Activated naive CD8-positive, alpha-beta T cell (primary cell): ENCODE measurements at regions not wholly inside any gene's neighbourhood (a gene's known extent, or its start where the extent isn't known, plus 50 kb on each side); places are given as distances from the start of the nearest gene placed in this dataset.
"Not testable (repeated sequence)": the region's sequence is repeated elsewhere in the genome, so short reads cannot be mapped to it uniquely, and the experiment has no call there.

Experiments used
- H3K27ac Mint-ChIP-seq: one replicate; pipeline ENCODE4 v1.8.0; 2021; ENCODE audit warnings: mixed read lengths
- H3K27me3 Mint-ChIP-seq: one replicate; pipeline ENCODE4 v1.8.0; 2021; ENCODE audit warnings: mixed read lengths
- H3K36me3 Mint-ChIP-seq: one replicate; pipeline ENCODE4 v1.8.0; 2021; ENCODE audit warnings: mixed read lengths
- H3K4me1 Mint-ChIP-seq: one replicate; pipeline ENCODE4 v1.8.0; 2021; ENCODE audit warnings: low read depth, mixed read lengths
- H3K4me3 Mint-ChIP-seq: one replicate; pipeline ENCODE4 v1.8.0; 2021; ENCODE audit warnings: mild to moderate bottlenecking, mixed read lengths
- H3K9me3 Mint-ChIP-seq: one replicate; pipeline ENCODE4 v1.8.0; 2021; ENCODE audit warnings: low read depth, mixed read lengths

DNA sequence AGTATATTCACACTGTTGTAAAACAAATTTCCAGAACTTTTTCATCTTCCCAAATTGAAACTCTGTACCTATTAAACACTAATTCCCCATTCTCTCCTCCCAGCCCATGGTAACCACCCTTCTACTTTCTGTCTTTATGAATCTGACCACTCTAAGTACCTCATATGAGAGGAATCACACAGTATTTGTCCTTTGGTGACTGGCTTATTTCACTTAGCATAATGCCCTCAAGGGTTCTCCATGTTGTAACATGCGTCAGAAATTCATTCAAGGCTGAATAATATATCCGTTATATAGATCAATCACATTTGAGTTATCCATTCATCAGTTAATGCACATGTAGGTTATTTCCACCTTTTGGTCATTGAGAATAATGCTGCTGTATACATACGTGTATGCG is 162.2 kb downstream of the GOSR1 start:
- H3K9me3 Mint-ChIP-seq, H3K27me3 Mint-ChIP-seq, H3K36me3 Mint-ChIP-seq, H3K4me1 Mint-ChIP-seq, H3K27ac Mint-ChIP-seq, H3K4me3 Mint-ChIP-seq: not testable (repeated sequence)

- H3K9me3 Mint-ChIP-seq, H3K36me3 Mint-ChIP-seq, H3K4me3 Mint-ChIP-seq, H3K27ac Mint-ChIP-seq, H3K27me3 Mint-ChIP-seq, H3K4me1 Mint-ChIP-seq: not testable (repeated sequence)
These were observed 161.8 kb downstream of the GOSR1 start for GRCh38 chr17:30638968-30639367.

GRCh38 chr17:30631651-30632050 is 154.4 kb downstream of the GOSR1 start:
- H3K27me3 Mint-ChIP-seq, H3K27ac Mint-ChIP-seq, H3K4me3 Mint-ChIP-seq, H3K36me3 Mint-ChIP-seq, H3K9me3 Mint-ChIP-seq, H3K4me1 Mint-ChIP-seq: not testable (repeated sequence)

DNA sequence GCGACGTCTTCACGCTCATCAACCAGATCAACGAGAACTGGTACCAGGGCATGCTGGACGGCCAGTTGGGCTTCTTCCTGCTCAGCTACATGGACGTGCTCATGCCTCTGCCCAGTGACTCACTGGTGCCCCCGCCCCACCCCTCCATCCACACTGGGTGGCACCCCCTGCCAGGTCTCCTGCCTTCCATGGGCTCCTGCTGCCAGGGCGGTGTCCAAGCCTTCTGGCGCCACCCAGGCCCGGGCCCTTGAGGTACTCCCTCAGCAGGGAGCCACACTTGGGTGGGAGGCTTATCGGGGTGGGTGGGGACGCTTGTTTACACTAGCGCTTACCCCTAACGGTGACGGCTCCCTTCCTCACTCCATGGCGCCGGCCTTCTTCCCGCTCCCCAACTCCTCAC is 148.2 kb downstream of the GOSR1 start:
- not testable (repeated sequence) for H3K9me3 Mint-ChIP-seq, H3K27me3 Mint-ChIP-seq, H3K4me3 Mint-ChIP-seq, H3K36me3 Mint-ChIP-seq, H3K27ac Mint-ChIP-seq, H3K4me1 Mint-ChIP-seq

DNA sequence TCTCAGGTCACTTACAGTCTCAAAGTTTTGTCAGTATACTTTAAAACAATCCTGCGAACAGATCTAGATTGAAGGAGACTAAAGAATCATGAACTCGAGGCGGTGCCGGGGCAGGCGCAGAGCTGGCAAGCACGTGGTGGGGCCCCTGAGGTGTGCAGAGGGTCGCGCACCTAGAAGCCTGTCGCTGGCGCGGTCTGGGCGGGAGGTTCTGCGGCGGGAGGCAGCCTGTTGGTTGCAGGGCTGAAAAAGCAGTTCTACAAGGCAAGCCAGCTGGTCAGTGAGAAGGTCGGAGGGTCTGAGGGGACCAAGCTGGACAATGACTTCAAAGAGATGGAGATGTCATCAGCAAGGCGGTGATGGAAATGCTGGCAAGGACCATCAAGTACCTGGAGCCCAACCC is 147.0 kb downstream of the GOSR1 start:
- H3K27me3 Mint-ChIP-seq, H3K36me3 Mint-ChIP-seq, H3K4me3 Mint-ChIP-seq, H3K9me3 Mint-ChIP-seq, H3K27ac Mint-ChIP-seq, H3K4me1 Mint-ChIP-seq: not testable (repeated sequence)

DNA sequence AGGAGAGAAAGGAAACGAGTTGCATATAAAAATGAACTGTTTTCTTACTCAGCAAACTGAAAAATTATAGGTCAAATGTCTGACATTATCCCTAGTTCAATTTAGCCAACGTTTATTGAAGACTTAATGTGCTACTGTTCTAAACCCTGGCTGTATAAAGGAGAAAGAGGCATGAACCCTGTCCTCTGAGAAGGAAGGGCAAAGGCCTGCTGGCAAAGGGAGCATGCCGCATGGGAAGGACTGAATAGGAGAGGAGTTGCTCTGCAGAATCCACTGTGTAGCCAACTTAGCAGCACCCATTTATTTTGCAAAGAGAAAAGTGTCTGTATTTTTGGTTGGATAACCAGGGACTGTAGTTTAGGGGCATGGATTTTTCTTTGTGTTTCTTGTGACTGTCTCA is 132.5 kb downstream of the GOSR1 start:
- not testable (repeated sequence) for H3K4me3 Mint-ChIP-seq, H3K9me3 Mint-ChIP-seq, H3K27ac Mint-ChIP-seq, H3K27me3 Mint-ChIP-seq, H3K4me1 Mint-ChIP-seq, H3K36me3 Mint-ChIP-seq

DNA sequence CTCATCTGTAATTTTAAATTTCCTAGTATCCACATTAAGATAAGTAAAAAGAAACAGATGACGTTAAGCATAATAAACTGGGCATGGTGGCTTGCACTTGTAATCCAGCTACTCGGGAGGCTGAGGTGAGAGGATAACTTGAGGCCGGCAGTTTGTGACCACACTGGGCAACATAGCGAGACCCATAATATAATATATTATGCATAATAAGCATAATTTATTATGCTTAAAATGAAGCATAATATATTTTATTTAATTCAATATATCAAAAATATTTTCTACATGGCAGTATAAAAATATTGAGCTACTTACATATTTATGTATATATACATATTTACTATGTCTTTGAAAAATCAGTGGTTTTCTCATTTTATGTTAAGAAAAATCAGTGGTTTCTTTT is 128.3 kb downstream of the GOSR1 start:
- Mint-ChIP-seq H3K27me3 (no peaks in the 10 kb centered on the region), H3K9me3 (no peaks in the 10 kb centered on the region), H3K4me1 (peaks cover 18% of the 10 kb centered on the region), H3K4me3 (no peak overlapping the region), H3K36me3 (no peaks in the 10 kb centered on the region), H3K27ac (no peak overlapping the region)

DNA sequence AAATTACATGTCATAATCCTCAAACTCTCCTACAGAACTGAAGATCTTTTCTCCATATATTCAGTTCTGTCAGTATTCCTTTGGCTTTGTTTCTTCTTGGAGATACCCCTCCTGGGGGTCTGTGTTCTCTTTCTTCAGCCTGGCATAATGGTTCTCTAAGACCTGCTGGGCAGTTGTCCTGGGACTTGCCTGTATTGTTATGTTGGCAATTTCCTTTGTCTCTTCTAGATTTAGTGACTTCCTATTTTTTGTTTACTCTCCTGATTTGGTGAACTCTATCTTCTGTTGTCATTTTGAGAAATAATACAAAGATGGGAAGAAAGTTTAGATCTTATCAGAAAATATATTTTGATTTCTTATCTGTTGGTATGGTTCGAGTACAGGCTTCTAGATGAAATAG is 127.8 kb downstream of the GOSR1 start:
- H3K9me3 Mint-ChIP-seq: no peaks in the 10 kb centered on the region
- H3K27me3 Mint-ChIP-seq: no peaks in the 10 kb centered on the region
- no peak overlapping the region for H3K27ac Mint-ChIP-seq
- no peaks in the 10 kb centered on the region for H3K36me3 Mint-ChIP-seq
- no peak overlapping the region for H3K4me3 Mint-ChIP-seq
- peaks cover 18% of the 10 kb centered on the region for H3K4me1 Mint-ChIP-seq

DNA sequence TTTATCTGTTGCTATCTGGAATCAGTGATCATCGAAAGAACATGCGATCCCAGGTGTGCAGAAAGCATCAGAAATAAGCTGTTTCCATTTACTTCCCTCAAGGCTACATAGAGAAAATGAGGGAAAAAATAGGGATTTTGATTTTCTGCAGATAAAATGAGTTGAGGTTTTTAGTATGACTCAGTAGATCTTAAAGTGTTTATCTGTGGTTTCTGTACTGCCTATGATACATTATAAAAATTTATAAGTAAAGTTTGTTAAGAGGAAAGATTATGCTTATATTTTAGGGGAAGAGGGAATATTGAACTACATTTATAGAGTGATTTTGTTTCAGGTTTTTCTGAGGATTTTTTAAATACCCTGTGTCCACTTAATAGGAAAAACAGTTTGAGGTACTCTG is 125.2 kb downstream of the GOSR1 start:
- peaks cover 22% of the 10 kb centered on the region for H3K4me1 Mint-ChIP-seq
- H3K27me3 Mint-ChIP-seq, H3K9me3 Mint-ChIP-seq, H3K36me3 Mint-ChIP-seq, H3K27ac Mint-ChIP-seq: not testable (repeated sequence)
- peak overlapping the region; percentile 84 for H3K4me3 Mint-ChIP-seq

DNA sequence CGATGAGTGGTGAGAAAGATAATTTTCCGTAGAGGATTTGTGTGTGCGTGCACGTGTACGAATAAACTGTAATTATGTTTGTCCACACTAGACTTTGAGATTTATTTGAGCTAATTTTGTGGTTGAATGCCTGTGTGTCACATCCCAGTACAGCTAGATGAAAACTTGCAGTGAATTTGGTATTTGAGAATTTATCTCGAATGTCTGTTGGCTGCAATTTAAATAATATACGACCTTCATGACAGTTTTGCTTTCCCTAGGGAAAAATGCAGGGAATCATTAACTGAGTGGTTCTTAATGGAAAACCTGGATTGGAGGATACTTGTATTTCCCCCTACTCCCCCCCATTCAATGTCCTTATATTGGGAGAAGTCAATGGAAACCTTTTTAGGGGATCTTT is 124.8 kb downstream of the GOSR1 start:
- Mint-ChIP-seq H3K4me3 (peak overlapping the region; percentile 84), H3K27ac (peak overlapping the region; percentile 22), H3K4me1 (peaks cover 22% of the 10 kb centered on the region)
- H3K9me3 Mint-ChIP-seq, H3K36me3 Mint-ChIP-seq, H3K27me3 Mint-ChIP-seq: not testable (repeated sequence)

DNA sequence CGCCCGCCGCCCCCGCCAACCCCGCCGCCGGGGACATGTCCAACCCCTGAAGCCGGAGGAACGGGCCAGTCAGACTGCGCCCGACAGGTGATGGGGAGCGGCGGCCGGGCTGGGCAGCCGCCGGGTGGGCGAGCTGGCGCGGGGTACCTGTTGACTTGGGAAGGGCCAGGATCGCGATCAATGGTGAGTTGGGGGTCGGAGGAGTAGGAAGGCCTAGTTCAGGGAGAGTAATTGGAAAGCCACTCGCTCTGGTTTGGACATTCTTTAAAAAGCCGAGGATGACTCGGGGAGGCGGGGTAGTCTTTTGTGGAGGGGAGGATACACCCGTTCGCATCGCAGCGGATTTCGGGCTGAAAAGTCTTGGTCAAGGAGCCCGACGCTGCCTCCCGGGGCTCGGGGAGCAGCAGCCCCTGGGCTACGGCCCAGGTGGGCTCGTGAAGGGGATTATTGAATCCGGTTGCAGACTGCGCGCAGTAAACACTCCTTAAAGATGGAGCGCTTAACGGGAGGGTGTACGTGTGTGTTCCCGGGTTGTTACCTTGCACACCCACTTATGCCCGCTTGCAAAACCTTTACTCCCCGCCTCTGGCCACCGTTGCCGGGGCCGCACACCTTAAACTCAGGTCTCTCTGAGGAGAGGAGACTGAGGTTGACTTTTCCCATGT is 123.8 kb downstream of the GOSR1 start:
- Mint-ChIP-seq H3K36me3 (no peaks in the 10 kb centered on the region), H3K4me1 (peaks cover 22% of the 10 kb centered on the region), H3K4me3 (peak overlapping the region; percentile 94), H3K27me3 (no peaks in the 10 kb centered on the region), H3K27ac (peak overlapping the region; percentile 66), H3K9me3 (no peaks in the 10 kb centered on the region)

DNA sequence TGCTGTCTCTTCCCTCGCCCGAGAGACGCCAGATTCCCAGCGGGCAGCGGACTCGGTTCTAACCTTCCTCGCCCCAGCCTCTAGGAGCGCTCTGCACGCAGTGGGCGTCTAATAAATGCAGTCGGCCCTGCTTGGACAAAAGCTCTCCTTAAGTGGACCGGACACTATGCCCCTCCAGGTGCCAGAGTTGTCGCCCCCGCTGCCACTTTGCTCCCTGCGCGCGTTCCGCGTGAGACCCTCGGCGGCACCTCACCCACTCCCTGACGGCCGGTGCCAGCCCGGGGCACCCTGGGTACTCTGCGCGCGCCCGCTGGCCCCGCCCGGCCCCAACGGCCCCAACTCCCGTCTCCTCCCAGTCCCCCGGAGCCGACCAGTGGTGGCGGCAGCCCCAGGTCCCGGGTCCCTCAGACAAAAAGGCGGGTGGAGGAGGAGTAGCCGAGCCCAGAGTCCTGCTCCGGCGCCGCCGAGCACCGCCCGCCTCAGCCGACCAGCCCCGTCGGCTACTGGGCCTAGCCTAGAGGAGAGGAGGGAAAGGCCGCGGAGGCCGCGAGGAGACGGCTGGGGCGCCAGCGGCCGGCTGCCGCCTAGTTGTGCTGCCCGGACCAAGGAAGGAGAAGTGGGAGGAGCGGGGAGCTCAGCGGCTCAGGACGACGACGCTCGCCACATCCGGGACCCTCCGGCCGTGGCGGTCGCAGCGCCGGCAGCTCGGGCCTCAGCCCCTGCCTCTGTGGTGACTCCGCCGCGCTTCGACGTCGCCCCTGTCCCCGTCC is 123.0 kb downstream of the GOSR1 start:
- H3K27me3 Mint-ChIP-seq: no peaks in the 10 kb centered on the region
- H3K36me3 Mint-ChIP-seq: no peaks in the 10 kb centered on the region
- H3K4me1 Mint-ChIP-seq: peaks cover 22% of the 10 kb centered on the region
- no peak overlapping the region for H3K27ac Mint-ChIP-seq
- H3K4me3 Mint-ChIP-seq: peak overlapping the region; percentile 81
- H3K9me3 Mint-ChIP-seq: no peaks in the 10 kb centered on the region

- no peaks in the 10 kb centered on the region for H3K36me3 Mint-ChIP-seq
- H3K27ac Mint-ChIP-seq: no peak overlapping the region
- no peaks in the 10 kb centered on the region for H3K9me3 Mint-ChIP-seq
- peaks cover 19% of the 10 kb centered on the region for H3K4me1 Mint-ChIP-seq
- H3K27me3 Mint-ChIP-seq: no peaks in the 10 kb centered on the region
- peak overlapping the region; percentile 81 for H3K4me3 Mint-ChIP-seq
These were observed 122.3 kb downstream of the GOSR1 start for GRCh38 chr17:30599428-30600059.

GRCh38 chr17:30597776-30598288 is 120.6 kb downstream of the GOSR1 start:
- Mint-ChIP-seq H3K4me3 (no peak overlapping the region), H3K4me1 (peaks cover 17% of the 10 kb centered on the region), H3K27ac (no peak overlapping the region), H3K9me3 (no peaks in the 10 kb centered on the region), H3K27me3 (no peaks in the 10 kb centered on the region), H3K36me3 (no peaks in the 10 kb centered on the region)

GRCh38 chr17:30596948-30597775 is 120.0 kb downstream of the GOSR1 start:
- not testable (repeated sequence) for H3K36me3 Mint-ChIP-seq, H3K9me3 Mint-ChIP-seq, H3K4me3 Mint-ChIP-seq, H3K27me3 Mint-ChIP-seq, H3K27ac Mint-ChIP-seq
- peaks cover 11% of the 10 kb centered on the region for H3K4me1 Mint-ChIP-seq
